ENCODE measurements at regions not wholly inside any gene's neighbourhood (a gene's known extent, or its start where the extent isn't known, plus 50 kb on each side); places are given as distances from the start of the nearest gene placed in this dataset.

- Histone ChIP-seq H3K27ac (ENCODE audit: low read depth, low read length) (no peak overlapping the region), H4K20me1 (ENCODE audit: control insufficient read depth, insufficient read depth, low read depth, low read length) (no peaks in the 10 kb centered on the region)
Measured at GRCh38 chrX:39866229-39866628, 231.5 kb downstream of the BCOR start.

GRCh38 chrX:39869846-39870601, 227.7 kb downstream of the BCOR start:
- Histone ChIP-seq H3K4me3 (ENCODE audit: low read length) (no peak overlapping the region), H3F3A (ENCODE audit: control insufficient read depth, insufficient read depth) (no peaks in the 10 kb centered on the region), H3K36me3 (ENCODE audit: control insufficient read depth, low read length) (no peaks in the 10 kb centered on the region), H4K20me1 (ENCODE audit: control insufficient read depth, insufficient read depth, low read depth, low read length) (no peaks in the 10 kb centered on the region), H3K9me3 (ENCODE audit: control insufficient read depth, insufficient read depth, low read length) (no peaks in the 10 kb centered on the region), H3K27me3 (ENCODE audit: control insufficient read depth, low read length) (no peaks in the 10 kb centered on the region), H3K9me2 (replicated peaks; ENCODE audit: control insufficient read depth, low read length) (no peaks in the 10 kb centered on the region), H3K4me1 (ENCODE audit: control insufficient read depth, low read length) (peaks cover 4% of the 10 kb centered on the region; the same call in 1 of the 2 replicates), H3K79me2 (ENCODE audit: control insufficient read depth, low read length) (no peaks in the 10 kb centered on the region), H3K27ac (ENCODE audit: low read depth, low read length) (no peak overlapping the region), H3K4me2 (ENCODE audit: low read length) (no peak overlapping the region)
- TF ChIP-seq CTCF (IDR thresholded peaks at IDR 0.05; ENCODE audit: low read depth, low read length, poor library complexity, severe bottlenecking), result no peak
- TF ChIP-seq EZH2phosphoT487 (IDR thresholded peaks at IDR 0.05; ENCODE audit: borderline replicate concordance, low read length), result no peak

More at GRCh38 chrX:39866229-39866628, 231.5 kb downstream of the BCOR start:
- no peak overlapping the region for H3K4me2 ChIP-seq (ENCODE audit: low read length)
- no peaks in the 10 kb centered on the region for H3K27me3 ChIP-seq (ENCODE audit: control insufficient read depth, low read length)
- no peaks in the 10 kb centered on the region for H3K9me3 ChIP-seq (ENCODE audit: control insufficient read depth, insufficient read depth, low read length)
- no peaks in the 10 kb centered on the region for H3K36me3 ChIP-seq (ENCODE audit: control insufficient read depth, low read length)
- H3K4me1 ChIP-seq (ENCODE audit: control insufficient read depth, low read length), result peaks cover 4% of the 10 kb centered on the region
- H3K9me2 ChIP-seq (replicated peaks; ENCODE audit: control insufficient read depth, low read length), result no peaks in the 10 kb centered on the region
- TF ChIP-seq CTCF (IDR thresholded peaks at IDR 0.05; ENCODE audit: low read depth, low read length, poor library complexity, severe bottlenecking) (no peak), EZH2phosphoT487 (IDR thresholded peaks at IDR 0.05; ENCODE audit: borderline replicate concordance, low read length) (no peak)
- no peaks in the 10 kb centered on the region for H3K79me2 ChIP-seq (ENCODE audit: control insufficient read depth, low read length)
- H3K4me3 ChIP-seq (ENCODE audit: low read length), result no peak overlapping the region
- no peaks in the 10 kb centered on the region for H3F3A ChIP-seq (ENCODE audit: control insufficient read depth, insufficient read depth)

GRCh38 chrX:39871648-39872047, 226.1 kb downstream of the BCOR start:
- Histone ChIP-seq H3K9me2 (replicated peaks; ENCODE audit: control insufficient read depth, low read length) (no peaks in the 10 kb centered on the region), H4K20me1 (ENCODE audit: control insufficient read depth, insufficient read depth, low read depth, low read length) (no peaks in the 10 kb centered on the region), H3K36me3 (ENCODE audit: control insufficient read depth, low read length) (no peaks in the 10 kb centered on the region), H3K27ac (ENCODE audit: low read depth, low read length) (no peak overlapping the region), H3F3A (ENCODE audit: control insufficient read depth, insufficient read depth) (no peaks in the 10 kb centered on the region), H3K4me2 (ENCODE audit: low read length) (no peak overlapping the region), H3K79me2 (ENCODE audit: control insufficient read depth, low read length) (no peaks in the 10 kb centered on the region), H3K9me3 (ENCODE audit: control insufficient read depth, insufficient read depth, low read length) (no peaks in the 10 kb centered on the region), H3K4me3 (ENCODE audit: low read length) (no peak overlapping the region), H3K27me3 (ENCODE audit: control insufficient read depth, low read length) (no peaks in the 10 kb centered on the region), H3K4me1 (ENCODE audit: control insufficient read depth, low read length) (peaks cover 4% of the 10 kb centered on the region; the same call in 1 of the 2 replicates)
- TF ChIP-seq CTCF (IDR thresholded peaks at IDR 0.05; ENCODE audit: low read depth, low read length, poor library complexity, severe bottlenecking) (no peak), EZH2phosphoT487 (IDR thresholded peaks at IDR 0.05; ENCODE audit: borderline replicate concordance, low read length) (no peak)

Measured in DOHH2 (cell line).